Testis (tissue), 2 donors: ENCODE measurements at regions not wholly inside any gene's neighbourhood (a gene's known extent, or its start where the extent isn't known, plus 50 kb on each side); places are given as distances from the start of the nearest gene placed in this dataset.

Experiments used
- DNase-seq: peaks from one replicate; pipeline ENCODE4 v3.0.0-alpha.2; 2019
- H3K27ac ChIP-seq, 2 donors: fragments of 200-600 bp; sonication (generic); one replicate each; pipeline ENCODE4 v1.5.1; 2019
- H3K27me3 ChIP-seq: fragments of 200-600 bp; sonication (generic); one replicate; pipeline ENCODE4 v1.5.1; 2019
- H3K36me3 ChIP-seq: fragments of 200-600 bp; sonication (generic); one replicate; pipeline ENCODE4 v1.5.1; 2017; ENCODE audit warnings: low read depth; ENCODE audit errors: missing control alignments
- H3K4me1 ChIP-seq: fragments of 200-600 bp; sonication (generic); one replicate; pipeline ENCODE4 v1.5.1; 2019
- H3K4me3 ChIP-seq, 2 donors: fragments of 200-600 bp; sonication (generic); one replicate each; pipeline ENCODE4 v1.5.1; 2017 to 2019
- H3K9me3 ChIP-seq: fragments of 200-600 bp; sonication (generic); one replicate; pipeline ENCODE4 v1.5.1; 2017
- CTCF ChIP-seq, 3 experiments: fragments of 450-650 bp in 2 of 3; fragments of 200-600 bp in 1 of 3; sonication (generic) in 1 of 3; IDR thresholded peaks; one replicate each; pipeline ENCODE4 v1.5.1; 2016 to 2019; ENCODE audit warnings: antibody characterized with exemption in 3 of 3, mild to moderate bottlenecking in 2 of 3, moderate library complexity in 1 of 3
- POLR2A ChIP-seq: fragments of 450-650 bp; IDR thresholded peaks from one replicate; pipeline ENCODE4 v1.6.1; 2017; ENCODE audit warnings: antibody characterized with exemption, mild to moderate bottlenecking, moderate library complexity
- WGBS, 2 donors: methylation state at CpG; one replicate each; pipeline ENCODE4 v1.1.5; 2018; 5-methylcytosine and 5-hydroxymethylcytosine counted together
- intact Hi-C: fragments of 100-400 bp; cut with DNase I; formaldehyde crosslinking; loops from one replicate; pipeline ENCODE4 v1.15.1; 2023; ENCODE audit warnings: low total_unique reads

- TF ChIP-seq POLR2A (no peak), CTCF (IDR thresholded peaks at IDR 0.05) (no peak)
- no peak overlapping the region for H3K4me3 ChIP-seq
- no peak for DNase-seq
- WGBS, 2 donors: 56 to 58% methylated on average over 5 of the region's 5 CpGs
- H3K36me3 ChIP-seq: no peaks in the 10 kb centered on the region
- H3K9me3 ChIP-seq: no peaks in the 10 kb centered on the region
- no peaks in the 10 kb centered on the region for H3K27me3 ChIP-seq
- intact Hi-C loops: no loop called here
- peak overlapping the region in 1 of 2 donors; percentile 67 for H3K27ac ChIP-seq
- H3K4me1 ChIP-seq: peaks cover 4% of the 10 kb centered on the region
These were observed 67.1 kb upstream of the HSPB3 start for GRCh38 chr5:54388409-54388808.

GRCh38 chr5:54387659-54388232 is 67.8 kb upstream of the HSPB3 start:
- Histone ChIP-seq H3K27ac (peak overlapping the region in 1 of 2 donors; percentile 67), H3K9me3 (no peaks in the 10 kb centered on the region), H3K4me3 (no peak overlapping the region), H3K27me3 (no peaks in the 10 kb centered on the region), H3K36me3 (no peaks in the 10 kb centered on the region), H3K4me1 (peaks cover 4% of the 10 kb centered on the region)
- WGBS, 2 donors: 72 to 88% methylated on average over 3 of the region's 3 CpGs
- intact Hi-C loops: no loop called here
- no peak for DNase-seq
- TF ChIP-seq POLR2A (no peak), CTCF (IDR thresholded peaks at IDR 0.05) (no peak)

- H3K27me3 ChIP-seq: no peaks in the 10 kb centered on the region
- peaks cover 4% of the 10 kb centered on the region for H3K4me1 ChIP-seq
- no peak overlapping the region for H3K4me3 ChIP-seq
- H3K36me3 ChIP-seq: no peaks in the 10 kb centered on the region
- H3K27ac ChIP-seq: peak overlapping the region in 1 of 2 donors; percentile 67
- TF ChIP-seq POLR2A: no peak
- TF ChIP-seq CTCF (IDR thresholded peaks at IDR 0.05): no peak
- no peak for DNase-seq
- no peaks in the 10 kb centered on the region for H3K9me3 ChIP-seq
- WGBS, 2 donors: 31 to 37% methylated on average over 4 of the region's 4 CpGs
- intact Hi-C loops: no loop called here
These were observed 68.5 kb upstream of the HSPB3 start for GRCh38 chr5:54387031-54387430.

GRCh38 chr5:54385994-54386393 is 69.5 kb upstream of the HSPB3 start:
- Histone ChIP-seq H3K9me3 (no peaks in the 10 kb centered on the region), H3K4me3 (no peak overlapping the region), H3K27me3 (no peaks in the 10 kb centered on the region), H3K36me3 (no peaks in the 10 kb centered on the region), H3K4me1 (peaks cover 4% of the 10 kb centered on the region), H3K27ac (peak overlapping the region in 1 of 2 donors; percentile 67)
- DNase-seq: no peak
- intact Hi-C loops: no loop called here
- WGBS, 2 donors: 63 to 69% methylated on average over 2 of the region's 2 CpGs
- no peak for TF ChIP-seq POLR2A
- no peak for TF ChIP-seq CTCF (IDR thresholded peaks at IDR 0.05)

- intact Hi-C loops: no loop called here
- 86 to 93% methylated on average over 8 of the region's 8 CpGs for WGBS, 2 donors
- Histone ChIP-seq H3K4me1 (peaks cover 4% of the 10 kb centered on the region), H3K4me3 (no peak overlapping the region), H3K36me3 (no peaks in the 10 kb centered on the region), H3K9me3 (no peaks in the 10 kb centered on the region), H3K27me3 (no peaks in the 10 kb centered on the region), H3K27ac (no peak overlapping the region)
- no peak for TF ChIP-seq CTCF (IDR thresholded peaks at IDR 0.05)
- TF ChIP-seq POLR2A: no peak
- no peak for DNase-seq
These were observed 71.1 kb upstream of the HSPB3 start for GRCh38 chr5:54384356-54384933.
